ENCODE measurements at regions not wholly inside any gene's neighbourhood (a gene's known extent, or its start where the extent isn't known, plus 50 kb on each side); places are given as distances from the start of the nearest gene placed in this dataset.

DNA sequence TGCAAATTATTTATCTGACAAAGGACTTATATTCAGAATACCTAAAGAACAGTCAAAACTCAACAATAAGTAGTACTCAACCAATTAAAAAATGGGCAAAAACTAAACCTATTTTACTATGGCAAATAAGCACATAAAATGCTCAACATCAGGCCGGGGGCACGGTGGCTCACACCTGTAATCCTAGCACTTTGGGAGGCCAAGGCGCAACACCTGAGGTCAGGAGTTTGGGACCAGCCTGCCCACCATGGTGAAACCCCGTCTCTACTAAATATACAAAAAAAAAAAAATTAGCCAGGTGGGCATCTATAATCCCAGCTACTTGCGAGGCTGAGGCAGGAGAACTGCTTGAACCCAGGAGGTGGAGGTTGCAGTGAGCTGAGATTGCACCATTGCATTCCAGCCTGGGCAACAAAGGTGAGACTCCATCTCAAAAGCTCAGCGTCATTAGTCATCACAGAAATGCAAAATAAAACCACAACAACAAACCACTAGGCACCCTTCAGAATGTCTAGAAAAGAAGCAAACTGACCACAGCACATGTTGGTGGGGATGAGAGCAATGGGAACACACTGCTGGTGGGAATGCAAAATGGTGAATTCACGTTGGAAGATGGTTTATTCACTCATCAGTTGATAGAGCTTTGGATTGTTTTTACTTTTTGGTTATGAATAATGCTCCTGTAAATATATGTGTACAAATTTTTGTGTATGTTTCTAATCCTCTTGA lies 180.6 kb upstream of the SOX1 start:
- no peak for TF ChIP-seq GATA2 (IDR thresholded peaks at IDR 0.05; ENCODE audit: low read depth, low read length)
- no peak for TF ChIP-seq GATA3 (IDR thresholded peaks at IDR 0.05; ENCODE audit: low read depth, low read length)

All from SH-SY5Y (cell line).